Erythroblast (primary cell): ENCODE measurements at regions not wholly inside any gene's neighbourhood (a gene's known extent, or its start where the extent isn't known, plus 50 kb on each side); places are given as distances from the start of the nearest gene placed in this dataset.

Source experiments
- GATA1 ChIP-seq: IDR thresholded peaks from 2 replicates; pipeline ENCODE4 v1.6.1; 2011; ENCODE audit warnings: low read depth, mild to moderate bottlenecking, control low read depth, low read length, moderate library complexity
- POLR2A ChIP-seq: IDR thresholded peaks from 2 replicates; pipeline ENCODE4 v1.6.1; 2011; ENCODE audit warnings: mild to moderate bottlenecking, low read length

DNA sequence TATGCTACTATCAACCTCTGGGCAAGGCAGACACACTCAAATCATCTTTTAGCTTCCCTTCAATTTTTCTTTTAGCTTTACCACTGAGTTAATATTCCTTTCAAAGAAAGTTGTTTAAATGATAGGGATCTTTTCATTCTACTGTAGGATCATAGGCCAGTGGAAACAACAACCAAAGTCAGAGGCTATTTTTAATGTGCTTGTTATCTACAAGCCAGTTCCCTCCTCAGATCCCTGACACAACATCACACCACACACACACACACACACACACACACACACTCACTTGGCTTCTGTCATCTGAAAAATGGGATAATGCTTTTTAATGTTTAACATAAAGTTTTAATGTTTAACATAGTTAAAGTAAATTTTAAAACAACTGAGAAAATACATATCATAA, 106.7 kb upstream of the CAV2 start:
- TF ChIP-seq POLR2A (no peak), GATA1 (no peak)
